IMR-90 (cell line): ENCODE measurements at regions not wholly inside any gene's neighbourhood (a gene's known extent, or its start where the extent isn't known, plus 50 kb on each side); places are given as distances from the start of the nearest gene placed in this dataset.

Experiments used
- CEBPB ChIP-seq: IDR thresholded peaks from 2 replicates; pipeline ENCODE4 v1.6.1; 2012; ENCODE audit warnings: low read depth, low read length, improper control_type of control experiment
- CTCF ChIP-seq: conservative IDR thresholded peaks from 2 replicates; pipeline ENCODE4 v1.5.1; 2012; ENCODE audit warnings: mild to moderate bottlenecking, low read depth, low read length, improper control_type of control experiment
- MAZ ChIP-seq: IDR thresholded peaks from 2 replicates; pipeline ENCODE4 v1.6.1; 2012; ENCODE audit warnings: low read depth, mild to moderate bottlenecking, low read length, improper control_type of control experiment, moderate library complexity, borderline replicate concordance
- NFE2L2 ChIP-seq: fragments of 150-350 bp; IDR thresholded peaks from 2 replicates; pipeline ENCODE4 v1.6.1; 2016; ENCODE audit warnings: low read depth, mild to moderate bottlenecking, low read length
- POLR2A ChIP-seq: IDR thresholded peaks from 2 replicates; pipeline ENCODE4 v1.6.1; 2012; ENCODE audit warnings: mild to moderate bottlenecking, low read depth, low read length
- RAD21 ChIP-seq: IDR thresholded peaks from 2 replicates; pipeline ENCODE4 v1.6.1; 2012; ENCODE audit warnings: low read length, improper control_type of control experiment
- RCOR1 ChIP-seq: IDR thresholded peaks from 2 replicates; pipeline ENCODE4 v1.6.1; 2012; ENCODE audit warnings: mild to moderate bottlenecking, low read length, improper control_type of control experiment; ENCODE audit not compliant: insufficient replicate concordance
- RFX5 ChIP-seq: IDR thresholded peaks from 2 replicates; pipeline ENCODE4 v1.8.0; 2012; ENCODE audit warnings: low read depth, mild to moderate bottlenecking, low read length, moderate library complexity
- SMC3 ChIP-seq: fragments of 150-350 bp; IDR thresholded peaks from 2 replicates; pipeline ENCODE4 v1.6.1; 2016; ENCODE audit warnings: low read depth, mild to moderate bottlenecking, antibody characterized with exemption, low read length, moderate library complexity
- TF ChIP-seq, protein P1 (sequence below): fragments of 150-350 bp; IDR thresholded peaks from 2 replicates; pipeline ENCODE4 v1.6.1; 2017; ENCODE audit warnings: mild to moderate bottlenecking, antibody characterized with exemption, low read length, low read depth

DNA sequence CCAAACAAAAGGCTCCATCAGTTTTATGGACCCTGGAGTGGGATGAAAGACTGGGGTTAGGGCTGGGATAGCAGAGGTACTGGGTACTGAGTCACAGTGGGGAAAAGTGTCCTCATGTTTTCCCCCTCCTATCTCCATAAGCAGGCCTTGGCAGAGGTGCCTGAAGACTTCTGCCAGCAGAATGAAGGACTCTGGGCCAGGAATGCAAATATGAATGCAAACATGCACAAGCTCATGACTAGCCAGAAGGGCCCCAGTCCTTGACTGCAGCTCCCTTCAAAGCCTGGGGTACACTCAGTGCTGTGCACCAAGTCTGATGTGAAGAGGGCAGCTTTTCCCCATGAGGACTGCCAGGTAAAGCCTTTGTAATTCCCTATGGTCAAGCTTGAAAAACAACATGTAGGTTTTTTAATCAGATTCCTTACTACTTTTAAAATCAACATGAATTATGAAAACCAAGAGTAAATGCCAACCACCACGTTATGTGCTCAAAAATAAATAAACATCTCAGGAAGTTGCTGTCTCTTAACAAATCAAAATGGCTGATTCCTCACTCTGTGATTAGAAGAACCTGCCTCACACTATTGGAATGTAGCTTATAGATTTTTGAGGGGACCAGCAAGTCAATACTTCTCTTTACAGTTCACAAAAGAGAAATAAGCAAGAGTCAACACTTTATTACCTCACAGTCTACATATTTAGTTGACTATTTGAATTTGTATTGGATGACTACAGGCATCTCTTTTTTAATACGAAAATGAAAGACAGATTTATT lies 1512.0 kb downstream of the ARAP2 start:
- TF ChIP-seq RFX5 = no peak
- TF ChIP-seq CTCF = no peak
- no peak for TF ChIP-seq MAZ
- no peak for TF ChIP-seq CEBPB
- TF ChIP-seq POLR2A = no peak
- TF ChIP-seq, protein P1, sequence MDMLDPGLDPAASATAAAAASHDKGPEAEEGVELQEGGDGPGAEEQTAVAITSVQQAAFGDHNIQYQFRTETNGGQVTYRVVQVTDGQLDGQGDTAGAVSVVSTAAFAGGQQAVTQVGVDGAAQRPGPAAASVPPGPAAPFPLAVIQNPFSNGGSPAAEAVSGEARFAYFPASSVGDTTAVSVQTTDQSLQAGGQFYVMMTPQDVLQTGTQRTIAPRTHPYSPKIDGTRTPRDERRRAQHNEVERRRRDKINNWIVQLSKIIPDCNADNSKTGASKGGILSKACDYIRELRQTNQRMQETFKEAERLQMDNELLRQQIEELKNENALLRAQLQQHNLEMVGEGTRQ = no peak
- TF ChIP-seq RCOR1 = no peak
- TF ChIP-seq SMC3 = no peak
- TF ChIP-seq NFE2L2 = no peak
- TF ChIP-seq RAD21 = no peak
